HepG2 (cell line): ENCODE measurements at regions not wholly inside any gene's neighbourhood (a gene's known extent, or its start where the extent isn't known, plus 50 kb on each side); places are given as distances from the start of the nearest gene placed in this dataset.

Source experiments
- ATAC-seq: fragments of 200-7000 bp; cut with Tn5 transposase; 3 replicates; pipeline ENCODE4 v1.9.1; 2020; ENCODE audit warnings: mild to moderate bottlenecking, moderate library complexity
- BruUV-seq: library from RNA; stranded (reverse); fragments of 400-500 nt; replicated peaks from 2 replicates; lab custom pipeline; 2021; lab: Mats Ljungman, UMichigan
- CTCF ChIA-PET: fragments of 300-600 bp; formaldehyde crosslinking; extraction: SDS; loops from one replicate; lab custom pipeline; 2021; ENCODE audit warnings: low total read pairs, inconsistent platforms, low intra/inter-chr PET ratio; lab: Yijun Ruan, JAX
- POLR2A ChIA-PET: fragments of 350-600 bp; sonication (Branson Sonifier 250); formaldehyde crosslinking; loops from one replicate; lab custom pipeline; 2020; ENCODE audit warnings: antibody characterized with exemption, inconsistent platforms; lab: Yijun Ruan, JAX
- DNase-seq: peaks from one replicate; pipeline ENCODE4 v3.0.0-alpha.2; 2015; ENCODE audit warnings: low spot score
- FAIRE-seq: peaks from 3 replicates; lab custom pipeline; 2011; peaks lifted over from hg19 to GRCh38; lab: Jason Lieb, UNC
- H2AFZ ChIP-seq: one replicate; pipeline ENCODE4 v1.6.1; 2011; ENCODE audit warnings: low read length, inconsistent platforms
- H3K27ac ChIP-seq: fragments of 300-600 bp; 3 replicates; pipeline ENCODE4 v1.8.0; 2011; ENCODE audit warnings: mixed run types, mild to moderate bottlenecking, mixed read lengths, low read length, inconsistent platforms; ENCODE audit not compliant: insufficient read depth; ENCODE audit errors: extremely low read length
- H3K27me3 ChIP-seq, 2 experiments: fragments of 200-600 bp in 1 of 2; 2 replicates in 1 of 2; 3 replicates in 1 of 2; pipeline versions ENCODE4 v1.6.0 to v1.8.0; 2011; ENCODE audit warnings: low read length in 2 of 2, mild to moderate bottlenecking in 2 of 2, moderate library complexity in 2 of 2, inconsistent platforms in 1 of 2; ENCODE audit not compliant: insufficient read depth in 2 of 2, control insufficient read depth in 1 of 2
- H3K36me3 ChIP-seq, 2 experiments: fragments of 200-600 bp in 1 of 2; replicated peaks in 1 of 2; 2 replicates in 1 of 2; 3 replicates in 1 of 2; pipeline versions ENCODE4 v1.5.1 to v1.8.0; 2011; ENCODE audit warnings: low read length in 2 of 2, inconsistent platforms in 1 of 2; ENCODE audit not compliant: insufficient read depth in 2 of 2, control insufficient read depth in 1 of 2
- H3K4me1 ChIP-seq: 2 replicates; pipeline ENCODE4 v1.5.1; 2012; ENCODE audit warnings: low read length, inconsistent platforms; ENCODE audit not compliant: insufficient read depth
- H3K4me2 ChIP-seq: 2 replicates; pipeline ENCODE4 v1.6.0; 2011; ENCODE audit warnings: low read depth, low read length, inconsistent platforms
- H3K4me3 ChIP-seq, 3 experiments: fragments of 200-600 bp in 1 of 3; sonication (generic), shearing (Covaris generic) in 1 of 3; replicated peaks in 1 of 3; 2 replicates each; pipeline ENCODE4 v1.5.1; 2011 to 2016; ENCODE audit warnings: low read length in 3 of 3, inconsistent platforms in 2 of 3, low read depth in 2 of 3, mild to moderate bottlenecking in 2 of 3, control low read depth in 1 of 3, mixed read lengths in 1 of 3; ENCODE audit not compliant: insufficient read depth in 1 of 3
- H3K79me2 ChIP-seq: one replicate; pipeline ENCODE4 v1.6.1; 2011; ENCODE audit warnings: low read length, inconsistent platforms; ENCODE audit not compliant: insufficient read depth
- H3K9ac ChIP-seq: 2 replicates; pipeline ENCODE4 v1.6.0; 2011; ENCODE audit warnings: mild to moderate bottlenecking, low read depth, low read length, inconsistent platforms; ENCODE audit not compliant: insufficient read depth
- H3K9me3 ChIP-seq: 2 replicates; pipeline ENCODE4 v1.5.1; 2012; ENCODE audit warnings: mild to moderate bottlenecking, low read length
- H4K20me1 ChIP-seq: 2 replicates; pipeline ENCODE4 v1.6.0; 2011; ENCODE audit warnings: inconsistent platforms, mild to moderate bottlenecking, low read length, moderate library complexity; ENCODE audit not compliant: insufficient read depth
- ARID4A ChIP-seq: sonication (generic); formaldehyde crosslinking; IDR thresholded peaks from 2 replicates; pipeline ENCODE4 v1.5.0; 2020; ENCODE audit warnings: mild to moderate bottlenecking, missing genetic modification reagents, borderline replicate concordance
- ESRRA ChIP-seq: sonication (generic); formaldehyde crosslinking; IDR thresholded peaks from 2 replicates; pipeline ENCODE4 v1.5.1; 2020; ENCODE audit warnings: mild to moderate bottlenecking, low read depth, missing genetic modification reagents
- HMG20B ChIP-seq: conservative IDR thresholded peaks from 2 replicates; pipeline ENCODE4 v1.6.1; 2016; ENCODE audit warnings: missing genetic modification reagents, missing compliant biosample characterization
- LCORL ChIP-seq, 2 experiments: fragments of 450-650 bp in 1 of 2; sonication (generic) in 1 of 2; formaldehyde crosslinking in 1 of 2; IDR thresholded peaks; 2 replicates each; pipeline versions ENCODE4 v1.5.0 to v1.6.1; 2017 to 2020; ENCODE audit warnings: antibody characterized with exemption in 1 of 2, missing genetic modification reagents in 1 of 2
- PHF21A ChIP-seq: sonication (generic); formaldehyde crosslinking; IDR thresholded peaks from 2 replicates; pipeline ENCODE4 v1.5.0; 2020; ENCODE audit warnings: mild to moderate bottlenecking, missing genetic modification reagents
- RFXANK ChIP-seq: IDR thresholded peaks from 2 replicates; pipeline ENCODE4 v1.6.1; 2016
- SATB2 ChIP-seq: sonication (generic); formaldehyde crosslinking; IDR thresholded peaks from 2 replicates; pipeline ENCODE4 v1.5.0; 2020; ENCODE audit warnings: missing genetic modification reagents
- YEATS2 ChIP-seq: sonication (generic); formaldehyde crosslinking; IDR thresholded peaks from 2 replicates; pipeline ENCODE4 v1.4.0; 2020; ENCODE audit warnings: missing genetic modification reagents, borderline replicate concordance
- ZBTB46 ChIP-seq: sonication (generic); formaldehyde crosslinking; IDR thresholded peaks from 2 replicates; pipeline ENCODE4 v1.4.0; 2020; ENCODE audit warnings: mild to moderate bottlenecking, missing genetic modification reagents, borderline replicate concordance
- ZFP37 ChIP-seq: sonication (generic); formaldehyde crosslinking; IDR thresholded peaks from 2 replicates; pipeline ENCODE4 v1.4.0; 2020; ENCODE audit warnings: missing genetic modification reagents, borderline replicate concordance
- ZNF205 ChIP-seq: IDR thresholded peaks from 2 replicates; pipeline ENCODE4 v1.6.1; 2018; ENCODE audit warnings: missing biosample characterization, missing genetic modification reagents
- ZNF264 ChIP-seq: sonication (generic); formaldehyde crosslinking; IDR thresholded peaks from 2 replicates; pipeline ENCODE4 v1.4.0; 2020; ENCODE audit warnings: missing genetic modification reagents
- ZNF431 ChIP-seq: sonication (generic); formaldehyde crosslinking; IDR thresholded peaks from 2 replicates; pipeline ENCODE4 v1.9.0; 2022; ENCODE audit warnings: missing genetic modification reagents, low read depth, mild to moderate bottlenecking, borderline replicate concordance
- ZNF629 ChIP-seq: sonication (generic); formaldehyde crosslinking; conservative IDR thresholded peaks from 2 replicates; pipeline ENCODE4 v1.5.0; 2020; ENCODE audit warnings: missing genetic modification reagents
- ZNF678 ChIP-seq: sonication (generic); formaldehyde crosslinking; IDR thresholded peaks from 2 replicates; pipeline ENCODE4 v1.4.0; 2020; ENCODE audit warnings: mild to moderate bottlenecking, missing genetic modification reagents
- WGBS: methylation state at CpG from one replicate; pipeline ENCODE4 v1.1.6; 2017; ENCODE audit warnings: low lambda C conversion rate; 5-methylcytosine and 5-hydroxymethylcytosine counted together
- in situ Hi-C: cut with HindIII; loops from 2 replicates; pipeline ENCODE4 v1.10.0; 2017; ENCODE audit warnings: low pct_unique_long_range_greater_than_20kb; ENCODE audit not compliant: extremely low pct_ligation_motif_present
- intact Hi-C: fragments of 100-400 bp; cut with micrococcal nuclease; formaldehyde crosslinking; loops from one replicate; pipeline ENCODE4 v1.10.0; 2022; ENCODE audit not compliant: unreplicated experiment

GRCh38 chr10:105726149-105726548 lies 1085.1 kb downstream of the SORCS3 start (continued):
- TF ChIP-seq ZBTB46, result no peak
- no peak for TF ChIP-seq ZFP37 (CRISPR knock-in tag)
- TF ChIP-seq ESRRA (CRISPR knock-in tag), result no peak
- TF ChIP-seq, all 625 proteins: peak for 0

GRCh38 chr10:105725007-105725406 lies 1083.9 kb downstream of the SORCS3 start:
- Histone ChIP-seq H3K4me1 (no peaks in the 10 kb centered on the region), H3K4me2 (no peak overlapping the region), H2AFZ (no peak overlapping the region), H3K79me2 (no peaks in the 10 kb centered on the region), H4K20me1 (no peaks in the 10 kb centered on the region), H3K9me3 (peaks cover 28% of the 10 kb centered on the region), H3K27me3 (no peaks in the 10 kb centered on the region), H3K27ac (no peak overlapping the region), H3K9ac (no peak overlapping the region), H3K4me3 (no peak overlapping the region), H3K36me3 (no peaks in the 10 kb centered on the region)
- FAIRE-seq (no peak), DNase-seq (no peak), ATAC-seq (no peak)
- in situ Hi-C loops, result no loop called here
- TF ChIP-seq HMG20B (CRISPR knock-in tag) (no peak), LCORL (IDR thresholded peaks at IDR 0.05) (no peak), LCORL (CRISPR knock-in tag; IDR thresholded peaks at IDR 0.05) (no peak), PHF21A (CRISPR knock-in tag) (no peak), ARID4A (CRISPR knock-in tag) (no peak), ZNF205 (CRISPR knock-in tag) (no peak), ZNF264 (CRISPR knock-in tag) (no peak), ZNF629 (CRISPR knock-in tag) (no peak), YEATS2 (CRISPR knock-in tag) (no peak), ZNF678 (CRISPR knock-in tag) (no peak), SATB2 (CRISPR knock-in tag) (no peak), RFXANK (CRISPR knock-in tag) (no peak), ZNF431 (CRISPR knock-in tag) (no peak)
- ChIA-PET POLR2A (no interaction called here), CTCF (no interaction called here)
- no TSS peak for BruUV-seq
- 11% methylated on average over 8 of the region's 8 CpGs for WGBS
- intact Hi-C loops, result no loop called here
